GM12878 (cell line): ENCODE measurements at regions not wholly inside any gene's neighbourhood (a gene's known extent, or its start where the extent isn't known, plus 50 kb on each side); places are given as distances from the start of the nearest gene placed in this dataset.

ENCODE experiments used
- ATAC-seq: fragments of 200-7000 bp; cut with Tn5 transposase; 3 replicates; pipeline ENCODE4 v1.9.1; 2020; ENCODE audit warnings: mild to moderate bottlenecking, moderate library complexity
- BruUV-seq: library from RNA; stranded (reverse); fragments of 400-500 nt; replicated peaks from 2 replicates; lab custom pipeline; 2021; lab: Mats Ljungman, UMichigan
- CTCF ChIA-PET: fragments of 300-600 bp; sonication (Branson Sonifier 250); formaldehyde crosslinking; extraction: SDS; loops from one replicate; lab custom pipeline; 2021; ENCODE audit warnings: inconsistent platforms; lab: Yijun Ruan, JAX
- POLR2A ChIA-PET: fragments of 350-600 bp; formaldehyde crosslinking; extraction: SDS; loops from one replicate; lab custom pipeline; 2021; ENCODE audit warnings: inconsistent platforms; lab: Charles Lee
- RAD21 ChIA-PET: fragments of 300-600 bp; sonication (Branson Sonifier 250); formaldehyde crosslinking; loops from one replicate; lab custom pipeline; 2023; ENCODE audit warnings: antibody characterized with exemption; ENCODE audit not compliant: unreplicated experiment; lab: Charles Lee
- SMC1A ChIA-PET: fragments of 300-600 bp; sonication (Branson Sonifier 250); formaldehyde crosslinking; loops from one replicate; lab custom pipeline; 2023; ENCODE audit not compliant: unreplicated experiment, uncharacterized antibody; lab: Charles Lee
- DNase-seq: peaks from one replicate; pipeline ENCODE4 v3.0.0-alpha.2; 2011; ENCODE audit warnings: low read depth, low spot score
- FAIRE-seq: peaks from 3 replicates; lab custom pipeline; 2011; peaks lifted over from hg19 to GRCh38; lab: Jason Lieb, UNC
- H2AFZ ChIP-seq: 2 replicates; pipeline ENCODE4 v1.6.0; 2011; ENCODE audit warnings: low read depth, low read length, control low read depth; ENCODE audit not compliant: control insufficient read depth
- H3K27ac ChIP-seq: 2 replicates; pipeline ENCODE4 v1.5.1; 2011; ENCODE audit warnings: control low read depth; ENCODE audit not compliant: control insufficient read depth, insufficient read depth
- H3K27me3 ChIP-seq, 2 experiments: replicated peaks in 1 of 2; 2 replicates each; pipeline versions ENCODE4 v1.6.0 to v1.6.1; 2011; ENCODE audit warnings: low read length in 1 of 2; ENCODE audit not compliant: control insufficient read depth in 2 of 2, insufficient read depth in 2 of 2
- H3K36me3 ChIP-seq, 2 experiments: 2 replicates each; pipeline ENCODE4 v1.5.1; 2011; ENCODE audit warnings: low read length in 1 of 2; ENCODE audit not compliant: control insufficient read depth in 2 of 2, insufficient read depth in 2 of 2
- H3K4me1 ChIP-seq: 2 replicates; pipeline ENCODE4 v1.6.1; 2011; ENCODE audit warnings: mild to moderate bottlenecking, low read length, moderate library complexity, mixed read lengths; ENCODE audit not compliant: control insufficient read depth, insufficient read depth
- H3K4me2 ChIP-seq: 2 replicates; pipeline ENCODE4 v1.6.0; 2011; ENCODE audit warnings: control low read depth; ENCODE audit not compliant: control insufficient read depth, insufficient read depth
- H3K4me3 ChIP-seq: fragments of 200-600 bp; sonication (generic); 2 replicates; pipeline ENCODE4 v1.5.1; 2016
- H3K79me2 ChIP-seq: 2 replicates; pipeline ENCODE4 v1.6.0; 2011; ENCODE audit warnings: low read length; ENCODE audit not compliant: control insufficient read depth, insufficient read depth
- H3K9ac ChIP-seq: 2 replicates; pipeline ENCODE4 v1.8.0; 2011; ENCODE audit warnings: low read length, control low read depth, mixed read lengths; ENCODE audit not compliant: control insufficient read depth, insufficient read depth
- H3K9me3 ChIP-seq: replicated peaks from 3 replicates; pipeline ENCODE4 v1.5.1; 2011; ENCODE audit warnings: mild to moderate bottlenecking, low read length; ENCODE audit not compliant: control insufficient read depth, insufficient read depth
- H4K20me1 ChIP-seq: 2 replicates; pipeline ENCODE4 v1.6.0; 2011; ENCODE audit not compliant: control insufficient read depth, insufficient read depth
- ATF7 ChIP-seq: fragments of 450-650 bp; IDR thresholded peaks from 2 replicates; pipeline ENCODE4 v1.6.1; 2016; ENCODE audit warnings: low read depth, mild to moderate bottlenecking
- CHD2 ChIP-seq: IDR thresholded peaks from 2 replicates; pipeline ENCODE4 v1.6.1; 2011; ENCODE audit warnings: low read depth, low read length, improper control_type of control experiment, borderline replicate concordance
- EGR1 ChIP-seq, 2 experiments: IDR thresholded peaks; 1 replicate in 1 of 2; 2 replicates in 1 of 2; pipeline ENCODE4 v1.6.1; 2011 to 2012; ENCODE audit warnings: low read depth in 2 of 2, low read length in 2 of 2, borderline replicate concordance in 1 of 2, mild to moderate bottlenecking in 1 of 2, moderate library complexity in 1 of 2
- GATAD2B ChIP-seq: fragments of 450-650 bp; conservative IDR thresholded peaks from 2 replicates; pipeline ENCODE4 v1.6.1; 2017; ENCODE audit warnings: low read depth, mild to moderate bottlenecking, moderate library complexity
- NFYA ChIP-seq: IDR thresholded peaks from 2 replicates; pipeline ENCODE4 v1.6.1; 2011; ENCODE audit warnings: low read depth, mild to moderate bottlenecking, low read length, improper control_type of control experiment, borderline replicate concordance
- RELB ChIP-seq: fragments of 450-650 bp; IDR thresholded peaks from 2 replicates; pipeline ENCODE4 v1.6.1; 2017; ENCODE audit warnings: low read depth, mild to moderate bottlenecking, moderate library complexity
- SRF ChIP-seq, 2 experiments: IDR thresholded peaks; 2 replicates each; pipeline ENCODE4 v1.6.1; 2011; ENCODE audit warnings: low read depth in 2 of 2, low read length in 2 of 2, mild to moderate bottlenecking in 1 of 2, moderate library complexity in 1 of 2
- TAF1 ChIP-seq: IDR thresholded peaks from 2 replicates; pipeline ENCODE4 v1.6.1; 2011; ENCODE audit warnings: mild to moderate bottlenecking, low read depth, low read length, borderline replicate concordance
- WGBS: methylation state at CpG from one replicate; pipeline ENCODE4 v1.1.6; 2016; ENCODE audit warnings: low lambda C conversion rate; ENCODE audit not compliant: insufficient replicate concordance, insufficient coverage; ENCODE audit errors: missing lambda C conversion rate; 5-methylcytosine and 5-hydroxymethylcytosine counted together
- in situ Hi-C: fragments of 300-500 bp; cut with MboI; formaldehyde crosslinking; loops from 9 replicates; pipeline ENCODE4 v1.14.3; 2018; ENCODE audit warnings: mixed read lengths
- intact Hi-C: fragments of 100-400 bp; cut with micrococcal nuclease; formaldehyde crosslinking; loops from one replicate; pipeline ENCODE4 v1.14.2; 2022; ENCODE audit not compliant: unreplicated experiment
- TF ChIP-seq, protein P1 (sequence below): IDR thresholded peaks from 2 replicates; pipeline ENCODE4 v1.6.1; 2012; ENCODE audit warnings: low read length, inconsistent platforms

GRCh38 chr1:168958562-168959289 is 147.8 kb upstream of the ATP1B1 start:
- POLR2A ChIA-PET, result no interaction called here
- WGBS, result 17% methylated on average over 5 of the region's 5 CpGs
- no peak for DNase-seq
- H3K27me3 ChIP-seq, result no peaks in the 10 kb centered on the region
- no peak overlapping the region for H3K9ac ChIP-seq
- intact Hi-C loops, result no loop called here
- CTCF ChIA-PET, result no interaction called here
- H2AFZ ChIP-seq, result no peak overlapping the region
- BruUV-seq, result no TSS peak
- SMC1A ChIA-PET, result interaction anchor here (0.7 to 1.9 kb wide), 2 partner anchors 12 to 42 kb away, joined by 3 to 16 read pairs; no protein-coding TSS in a partner anchor
- no peaks in the 10 kb centered on the region for H3K9me3 ChIP-seq
- H3K4me1 ChIP-seq, result no peaks in the 10 kb centered on the region; the same call in 1 of the 2 replicates
- TF ChIP-seq RELB (no peak), EGR1 (IDR thresholded peaks at IDR 0.05; ENCODE audit: borderline replicate concordance in 1 of 2, low read depth in 2 of 2, low read length in 2 of 2) (no peak), SRF (IDR thresholded peaks at IDR 0.05; ENCODE audit: low read depth in 2 of 2, low read length in 2 of 2) (no peak), GATAD2B (no peak), TAF1 (no peak), NFYA (no peak), ATF7 (no peak), CHD2 (no peak)
- TF ChIP-seq, protein P1, sequence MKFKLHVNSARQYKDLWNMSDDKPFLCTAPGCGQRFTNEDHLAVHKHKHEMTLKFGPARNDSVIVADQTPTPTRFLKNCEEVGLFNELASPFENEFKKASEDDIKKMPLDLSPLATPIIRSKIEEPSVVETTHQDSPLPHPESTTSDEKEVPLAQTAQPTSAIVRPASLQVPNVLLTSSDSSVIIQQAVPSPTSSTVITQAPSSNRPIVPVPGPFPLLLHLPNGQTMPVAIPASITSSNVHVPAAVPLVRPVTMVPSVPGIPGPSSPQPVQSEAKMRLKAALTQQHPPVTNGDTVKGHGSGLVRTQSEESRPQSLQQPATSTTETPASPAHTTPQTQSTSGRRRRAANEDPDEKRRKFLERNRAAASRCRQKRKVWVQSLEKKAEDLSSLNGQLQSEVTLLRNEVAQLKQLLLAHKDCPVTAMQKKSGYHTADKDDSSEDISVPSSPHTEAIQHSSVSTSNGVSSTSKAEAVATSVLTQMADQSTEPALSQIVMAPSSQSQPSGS, result no peak
- H3K36me3 ChIP-seq, result no peaks in the 10 kb centered on the region
- H4K20me1 ChIP-seq, result no peaks in the 10 kb centered on the region
- ATAC-seq, result no peak
- H3K4me3 ChIP-seq, result no peak overlapping the region
- no peak for FAIRE-seq
- in situ Hi-C loops, result no loop called here
- H3K4me2 ChIP-seq, result no peak overlapping the region
- no peak overlapping the region for H3K27ac ChIP-seq
- no peaks in the 10 kb centered on the region for H3K79me2 ChIP-seq
- RAD21 ChIA-PET, result interaction anchor here (0.5 to 0.6 kb wide), 2 partner anchors 213 to 514 kb away, joined by 3 to 4 read pairs; no protein-coding TSS in a partner anchor
